ENCODE measurements at regions not wholly inside any gene's neighbourhood (a gene's known extent, or its start where the extent isn't known, plus 50 kb on each side); places are given as distances from the start of the nearest gene placed in this dataset.

GRCh38 chr7:97468493-97468892, 263.4 kb upstream of the TAC1 start:
- 17% methylated on average over 3 of the region's 3 CpGs for WGBS (ENCODE audit: insufficient coverage, insufficient replicate concordance, low lambda C conversion rate, missing lambda C conversion rate)
- no peaks in the 10 kb centered on the region for H3K4me1 ChIP-seq (ENCODE audit: control insufficient read depth, insufficient read depth, low read length)
- DNase-seq (ENCODE audit: low read depth, low spot score) (no peak), FAIRE-seq (no peak), ATAC-seq (no peak)
- H2AFZ ChIP-seq (ENCODE audit: control insufficient read depth, low read depth, low read length), result no peak overlapping the region
- intact Hi-C loops (cut with micrococcal nuclease; ENCODE audit: unreplicated experiment), result no loop called here
- in situ Hi-C loops (cut with MboI), result no loop called here
- no peaks in the 10 kb centered on the region for H3K79me2 ChIP-seq (ENCODE audit: control insufficient read depth, insufficient read depth, low read length)
- no peaks in the 10 kb centered on the region; the same call in 1 of the 2 replicates for H4K20me1 ChIP-seq (ENCODE audit: control insufficient read depth, insufficient read depth)
- POLR2A ChIA-PET, result no interaction called here
- H3K4me2 ChIP-seq (ENCODE audit: control insufficient read depth, insufficient read depth), result no peak overlapping the region
- TF ChIP-seq CHD1 (IDR thresholded peaks at IDR 0.05; ENCODE audit: low read depth, low read length) (no peak), MYC (IDR thresholded peaks at IDR 0.05; ENCODE audit: insufficient read depth, insufficient read length, insufficient replicate concordance, low read length, severe bottlenecking) (no peak), ZNF217 (IDR thresholded peaks at IDR 0.05) (no peak), NR2C1 (IDR thresholded peaks at IDR 0.05) (no peak), IRF4 (IDR thresholded peaks at IDR 0.05; ENCODE audit: low read depth, low read length) (no peak), CTCF (IDR thresholded peaks at IDR 0.05 in 2 of 3, conservative IDR thresholded peaks at IDR 0.05 in 1 of 3; ENCODE audit: control insufficient read depth in 2 of 3, extremely low read depth in 1 of 3, insufficient read depth in 1 of 3, low read depth in 3 of 3, low read length in 3 of 3) (no peak), BMI1 (IDR thresholded peaks at IDR 0.05; ENCODE audit: borderline replicate concordance) (no peak), POLR2AphosphoS5 (IDR thresholded peaks at IDR 0.05; ENCODE audit: low read length) (no peak), BCL11A (IDR thresholded peaks at IDR 0.05; ENCODE audit: low read depth, low read length) (no peak), EZH2 (IDR thresholded peaks at IDR 0.05; ENCODE audit: borderline replicate concordance, control insufficient read depth, low read depth, low read length) (no peak)
- RAD21 ChIA-PET (ENCODE audit: unreplicated experiment), result no interaction called here
- CTCF ChIA-PET, result no interaction called here
- BruUV-seq (replicated peaks), result no TSS peak
- no peaks in the 10 kb centered on the region for H3K36me3 ChIP-seq (ENCODE audit: control insufficient read depth in 2 of 2, insufficient read depth in 2 of 2, low read length in 1 of 2)
- H3K27me3 ChIP-seq (replicated peaks in 1 of 2; ENCODE audit: control insufficient read depth in 2 of 2, insufficient read depth in 2 of 2, low read length in 1 of 2), result no peaks in the 10 kb centered on the region
- SMC1A ChIA-PET (ENCODE audit: uncharacterized antibody, unreplicated experiment), result interaction anchor here (0.6 kb wide), 1 partner anchor 13 kb away, joined by 3 read pairs; no protein-coding TSS in a partner anchor
- no peak overlapping the region for H3K9ac ChIP-seq (ENCODE audit: control insufficient read depth, insufficient read depth, low read length)
- H3K27ac ChIP-seq (ENCODE audit: control insufficient read depth, insufficient read depth), result no peak overlapping the region
- H3K4me3 ChIP-seq, result no peak overlapping the region
- no peaks in the 10 kb centered on the region for H3K9me3 ChIP-seq (replicated peaks; ENCODE audit: control insufficient read depth, insufficient read depth, low read length)

All from GM12878 (cell line).